Upper lobe of left lung (tissue), 4 donors: ENCODE measurements at regions not wholly inside any gene's neighbourhood (a gene's known extent, or its start where the extent isn't known, plus 50 kb on each side); places are given as distances from the start of the nearest gene placed in this dataset.

Experiments
- CTCF ChIP-seq, 6 experiments: fragments of 450-650 bp in 4 of 6; fragments of 200-600 bp in 2 of 6; sonication (generic) in 2 of 6; IDR thresholded peaks; one replicate each; pipeline ENCODE4 v1.5.1; 2016 to 2019; ENCODE audit warnings: antibody characterized with exemption in 6 of 6
- POLR2A ChIP-seq, 4 donors: fragments of 450-650 bp; IDR thresholded peaks; one replicate each; pipeline ENCODE4 v1.5.1; 2016 to 2017; ENCODE audit warnings: antibody characterized with exemption in 4 of 4, mild to moderate bottlenecking in 2 of 4

GRCh38 chr14:99011385-99011784, 260.6 kb downstream of the BCL11B start:
- TF ChIP-seq CTCF (IDR thresholded peaks at IDR 0.05): no peak
- TF ChIP-seq POLR2A (IDR thresholded peaks at IDR 0.05): no peak
